Loucy (cell line): ENCODE measurements at regions not wholly inside any gene's neighbourhood (a gene's known extent, or its start where the extent isn't known, plus 50 kb on each side); places are given as distances from the start of the nearest gene placed in this dataset.

ENCODE experiments used
- EZH2phosphoT487 ChIP-seq: fragments of 200-600 bp; IDR thresholded peaks from 2 replicates; pipeline ENCODE4 v1.6.1; 2018; ENCODE audit warnings: antibody characterized with exemption, mild to moderate bottlenecking, moderate library complexity, borderline replicate concordance
- TF ChIP-seq, protein P1 (sequence below): fragments of 200-600 bp; sonication (generic); conservative IDR thresholded peaks from 2 replicates; pipeline ENCODE4 v1.5.1; 2014; ENCODE audit warnings: mild to moderate bottlenecking, antibody characterized with exemption, low read length

DNA sequence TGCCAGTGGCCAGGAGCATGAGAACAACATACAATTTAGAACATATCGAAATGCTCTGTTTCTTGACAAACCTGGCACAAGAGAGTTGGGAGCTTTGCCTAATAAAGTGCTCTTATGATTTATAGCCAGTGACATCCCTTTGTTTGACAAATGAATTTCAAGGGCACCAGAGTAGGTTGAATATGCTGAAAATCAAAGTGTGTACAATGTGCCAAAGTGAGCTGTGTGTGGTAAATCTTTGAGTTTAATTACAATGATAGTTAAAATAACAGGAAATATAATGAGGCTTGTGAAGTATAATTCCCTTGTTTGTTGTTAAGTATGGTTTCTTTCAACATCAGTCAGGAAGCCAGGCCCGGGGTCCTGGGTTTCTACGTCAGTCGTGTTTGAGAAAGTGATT is 211.9 kb downstream of the EBLN2 start:
- TF ChIP-seq, protein P1, sequence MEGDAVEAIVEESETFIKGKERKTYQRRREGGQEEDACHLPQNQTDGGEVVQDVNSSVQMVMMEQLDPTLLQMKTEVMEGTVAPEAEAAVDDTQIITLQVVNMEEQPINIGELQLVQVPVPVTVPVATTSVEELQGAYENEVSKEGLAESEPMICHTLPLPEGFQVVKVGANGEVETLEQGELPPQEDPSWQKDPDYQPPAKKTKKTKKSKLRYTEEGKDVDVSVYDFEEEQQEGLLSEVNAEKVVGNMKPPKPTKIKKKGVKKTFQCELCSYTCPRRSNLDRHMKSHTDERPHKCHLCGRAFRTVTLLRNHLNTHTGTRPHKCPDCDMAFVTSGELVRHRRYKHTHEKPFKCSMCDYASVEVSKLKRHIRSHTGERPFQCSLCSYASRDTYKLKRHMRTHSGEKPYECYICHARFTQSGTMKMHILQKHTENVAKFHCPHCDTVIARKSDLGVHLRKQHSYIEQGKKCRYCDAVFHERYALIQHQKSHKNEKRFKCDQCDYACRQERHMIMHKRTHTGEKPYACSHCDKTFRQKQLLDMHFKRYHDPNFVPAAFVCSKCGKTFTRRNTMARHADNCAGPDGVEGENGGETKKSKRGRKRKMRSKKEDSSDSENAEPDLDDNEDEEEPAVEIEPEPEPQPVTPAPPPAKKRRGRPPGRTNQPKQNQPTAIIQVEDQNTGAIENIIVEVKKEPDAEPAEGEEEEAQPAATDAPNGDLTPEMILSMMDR: no peak
- no peak for TF ChIP-seq EZH2phosphoT487
